Kidney epithelial cell (primary cell): ENCODE measurements at regions not wholly inside any gene's neighbourhood (a gene's known extent, or its start where the extent isn't known, plus 50 kb on each side); places are given as distances from the start of the nearest gene placed in this dataset.

Experiments used
- DNase-seq: peaks from one replicate; pipeline ENCODE4 v3.0.0-alpha.2; 2010; ENCODE audit warnings: low read depth
- H3K27me3 ChIP-seq: 2 replicates; pipeline ENCODE4 v1.6.0; 2011; ENCODE audit warnings: low read length; ENCODE audit not compliant: control insufficient read depth, insufficient read depth
- H3K36me3 ChIP-seq: 2 replicates; pipeline ENCODE4 v1.5.1; 2011; ENCODE audit warnings: low read length; ENCODE audit not compliant: control insufficient read depth, insufficient read depth
- H3K4me3 ChIP-seq: 2 replicates; pipeline ENCODE4 v1.5.1; 2011; ENCODE audit warnings: low read depth, mild to moderate bottlenecking, control low read depth, low read length
- CTCF ChIP-seq: IDR thresholded peaks from 2 replicates; pipeline ENCODE4 v1.5.1; 2011; ENCODE audit warnings: mild to moderate bottlenecking, moderate library complexity, low read length, control low read depth, inconsistent platforms; ENCODE audit not compliant: insufficient read depth, poor library complexity, severe bottlenecking

- no peak for TF ChIP-seq CTCF
- no peaks in the 10 kb centered on the region for H3K27me3 ChIP-seq
- DNase-seq: no peak
- H3K4me3 ChIP-seq: no peak overlapping the region
- no peaks in the 10 kb centered on the region for H3K36me3 ChIP-seq
These were observed 80.1 kb upstream of the ADO start for GRCh38 chr10:62724465-62724864.

- Histone ChIP-seq H3K36me3 (no peaks in the 10 kb centered on the region), H3K4me3 (no peak overlapping the region), H3K27me3 (no peaks in the 10 kb centered on the region)
- no peak for TF ChIP-seq CTCF
- DNase-seq: no peak
These were observed 78.4 kb upstream of the ADO start for GRCh38 chr10:62726142-62726541.

GRCh38 chr10:62726638-62727037 is 77.9 kb upstream of the ADO start:
- Histone ChIP-seq H3K36me3 (no peaks in the 10 kb centered on the region), H3K27me3 (no peaks in the 10 kb centered on the region), H3K4me3 (no peak overlapping the region)
- TF ChIP-seq CTCF: no peak
- DNase-seq: no peak

GRCh38 chr10:62727934-62728333 is 76.6 kb upstream of the ADO start:
- no peaks in the 10 kb centered on the region for H3K27me3 ChIP-seq
- TF ChIP-seq CTCF: no peak
- H3K36me3 ChIP-seq: no peaks in the 10 kb centered on the region
- H3K4me3 ChIP-seq: no peak overlapping the region
- no peak for DNase-seq

- no peak for DNase-seq
- no peak for TF ChIP-seq CTCF
- H3K27me3 ChIP-seq: no peaks in the 10 kb centered on the region
- no peaks in the 10 kb centered on the region for H3K36me3 ChIP-seq
- H3K4me3 ChIP-seq: no peak overlapping the region
These were observed 76.0 kb upstream of the ADO start for GRCh38 chr10:62728479-62728878.

GRCh38 chr10:62732841-62733653 is 71.5 kb upstream of the ADO start:
- Histone ChIP-seq H3K36me3 (no peaks in the 10 kb centered on the region), H3K4me3 (no peak overlapping the region), H3K27me3 (no peaks in the 10 kb centered on the region)
- DNase-seq: peak; percentile 84
- no peak for TF ChIP-seq CTCF
